CD4-positive, alpha-beta T cell treated with Interferon alpha-2 for 1 hour (primary cell): ENCODE measurements at regions not wholly inside any gene's neighbourhood (a gene's known extent, or its start where the extent isn't known, plus 50 kb on each side); places are given as distances from the start of the nearest gene placed in this dataset.
A peak's percentile ranks its signal among the peaks of the same experiment; 100 is the strongest.

Source experiments
- DNase-seq, 2 donors: peaks; one replicate each; pipeline ENCODE4 v3.0.0-alpha.2; 2020 to 2022

DNA sequence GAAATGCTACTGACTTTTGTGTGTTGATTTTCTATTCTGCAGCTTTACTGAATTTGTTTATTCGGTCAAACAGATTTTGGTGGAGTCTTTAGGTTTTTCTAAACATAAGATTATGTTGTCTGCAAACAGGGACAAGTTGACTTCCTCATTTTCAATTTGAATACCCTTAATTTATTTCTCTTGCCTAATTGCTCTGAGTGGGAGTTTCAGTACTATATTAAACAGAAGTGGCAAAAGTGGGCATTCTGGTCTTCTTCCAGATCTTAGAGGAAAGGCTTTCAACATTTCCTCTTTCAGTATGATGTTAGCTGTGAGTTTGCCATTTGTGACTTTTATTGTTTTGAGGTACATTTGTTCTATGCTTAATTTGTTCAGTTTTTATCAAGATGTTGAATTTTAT lies 268.5 kb downstream of the WNT5A start:
- no peak for DNase-seq

DNA sequence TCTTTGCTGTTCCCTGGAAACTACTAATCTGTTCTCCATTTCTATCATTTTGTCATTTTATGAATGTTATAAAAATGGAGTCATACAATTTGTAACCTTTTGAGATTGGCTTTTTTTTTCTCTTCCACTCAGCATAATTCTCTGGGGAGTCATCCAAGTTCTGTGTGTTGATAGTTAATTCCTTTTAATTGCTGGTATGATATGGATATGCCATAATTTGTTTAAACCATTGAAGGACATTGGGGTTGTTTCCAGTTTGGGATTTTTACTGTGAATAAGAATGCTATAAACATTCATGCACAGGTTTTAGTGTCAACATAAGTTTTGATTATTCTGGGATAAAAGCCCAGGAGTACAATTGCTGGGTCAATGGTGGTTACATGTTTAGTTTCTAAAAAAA lies 279.4 kb downstream of the WNT5A start:
- no peak for DNase-seq

DNA sequence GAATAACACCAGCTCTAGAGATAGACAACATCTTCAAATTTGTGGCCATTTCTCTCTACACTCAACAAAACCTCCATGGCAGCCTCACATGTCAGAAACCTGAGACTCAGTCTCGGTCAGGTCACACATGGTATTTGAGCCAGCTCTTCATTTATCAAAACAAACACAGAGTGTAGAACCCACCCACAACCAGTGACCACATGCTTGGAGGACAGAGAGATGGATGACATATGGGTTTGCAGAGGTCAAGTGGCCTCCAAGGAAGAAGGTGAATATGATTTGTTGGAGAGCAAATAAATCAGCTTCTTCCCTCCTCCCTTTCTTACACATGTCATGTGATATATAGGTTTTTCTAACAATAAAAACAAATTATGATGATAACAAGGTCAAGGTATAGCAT lies 278.1 kb upstream of the LRTM1 start:
- no peak for DNase-seq

DNA sequence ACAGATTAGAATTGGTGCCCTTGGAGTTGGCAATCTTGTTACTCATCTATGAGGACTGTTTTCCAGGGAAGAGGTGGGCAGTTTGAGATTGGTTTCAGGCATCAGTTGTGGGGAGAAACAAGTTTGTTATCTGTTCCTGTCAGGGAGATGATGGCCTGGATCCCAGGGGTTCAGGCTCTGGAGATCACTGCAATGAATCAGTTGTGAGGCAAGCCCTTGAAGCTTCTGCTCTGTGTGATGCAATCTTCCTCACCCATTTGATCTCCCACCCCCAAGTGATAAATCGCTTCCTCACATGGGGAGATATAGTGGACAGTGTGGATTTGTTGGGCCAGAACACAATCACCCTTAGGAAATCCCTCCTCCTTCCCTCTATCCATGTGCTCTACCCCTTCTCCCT lies 276.6 kb upstream of the LRTM1 start:
- no peak for DNase-seq

DNA sequence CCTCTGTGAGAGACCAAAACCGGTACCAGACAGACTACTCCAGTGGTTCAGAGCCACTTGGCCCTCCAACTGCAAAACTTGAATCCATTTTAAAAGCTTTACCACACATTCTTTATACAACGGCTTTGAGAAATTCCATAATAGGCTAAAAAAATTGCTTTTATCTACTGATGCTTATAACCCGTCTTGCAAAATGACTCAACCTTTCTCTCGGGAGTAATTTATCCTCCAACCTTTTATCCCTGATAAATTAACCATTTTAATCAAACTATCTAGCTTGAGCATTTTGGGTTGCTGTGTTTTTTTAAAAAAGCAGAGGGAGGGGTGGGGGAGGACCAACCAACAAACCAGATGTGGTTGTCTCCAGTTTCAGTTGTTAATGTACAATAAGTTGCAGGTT lies 275.7 kb upstream of the LRTM1 start:
- DNase-seq = no peak

DNA sequence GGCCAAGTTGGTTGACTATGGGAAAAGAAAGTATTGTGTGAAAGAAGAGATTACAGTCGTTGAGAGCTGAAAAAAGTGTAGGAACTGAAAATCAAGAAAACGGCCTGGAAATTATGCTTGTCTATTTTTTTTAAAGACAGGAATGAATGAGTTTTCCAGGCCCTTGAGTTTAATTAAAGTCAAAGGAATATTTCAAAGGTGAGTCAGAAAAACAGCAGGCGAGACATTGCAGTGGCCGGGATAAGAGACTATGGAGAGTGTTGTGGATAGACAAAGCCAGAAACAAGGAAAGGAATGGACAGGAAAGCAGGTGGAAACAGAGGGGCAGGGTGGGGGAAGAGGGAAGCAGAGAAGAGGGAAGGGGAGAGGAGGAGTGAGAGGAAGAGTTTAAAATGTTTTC lies 275.1 kb upstream of the LRTM1 start:
- DNase-seq = no peak

DNA sequence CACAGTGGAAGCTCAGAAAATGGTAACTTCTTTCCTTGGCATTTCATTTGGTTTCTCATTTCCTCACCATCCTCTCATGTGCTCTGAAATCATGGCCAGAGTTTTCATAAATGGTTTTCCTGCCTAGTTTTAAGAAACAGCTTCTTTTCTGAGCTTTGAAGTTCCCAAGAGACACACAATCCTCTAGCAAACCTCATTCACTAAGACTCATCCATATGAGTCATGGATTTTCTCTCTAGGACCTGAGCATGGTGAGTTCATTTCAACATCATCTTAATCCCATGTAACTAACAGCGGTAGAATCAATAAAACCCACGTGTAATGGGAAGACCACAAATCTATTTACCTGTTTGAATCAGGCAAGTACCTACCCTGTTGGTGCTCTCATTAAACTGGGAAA lies 274.5 kb upstream of the LRTM1 start:
- no peak for DNase-seq

DNA sequence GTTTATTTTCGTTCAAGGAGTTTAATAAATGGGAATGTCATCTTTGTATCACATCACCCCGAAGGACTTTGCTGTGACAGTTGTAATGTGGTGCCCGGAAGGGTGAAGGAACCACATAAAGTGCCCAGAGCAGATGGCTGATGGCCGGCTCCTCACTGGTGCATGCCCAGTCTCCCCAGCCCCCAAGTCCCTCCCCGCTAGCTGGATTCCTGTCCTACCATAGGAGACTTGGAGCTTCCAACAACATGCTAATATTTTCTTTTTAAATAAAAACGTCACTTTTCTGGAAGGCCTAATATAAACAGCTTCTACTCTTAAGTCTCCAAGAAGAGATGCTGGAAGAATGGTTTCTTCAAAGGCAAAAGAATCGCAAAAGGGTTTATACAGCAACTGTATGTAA lies 273.9 kb upstream of the LRTM1 start:
- no peak for DNase-seq

DNA sequence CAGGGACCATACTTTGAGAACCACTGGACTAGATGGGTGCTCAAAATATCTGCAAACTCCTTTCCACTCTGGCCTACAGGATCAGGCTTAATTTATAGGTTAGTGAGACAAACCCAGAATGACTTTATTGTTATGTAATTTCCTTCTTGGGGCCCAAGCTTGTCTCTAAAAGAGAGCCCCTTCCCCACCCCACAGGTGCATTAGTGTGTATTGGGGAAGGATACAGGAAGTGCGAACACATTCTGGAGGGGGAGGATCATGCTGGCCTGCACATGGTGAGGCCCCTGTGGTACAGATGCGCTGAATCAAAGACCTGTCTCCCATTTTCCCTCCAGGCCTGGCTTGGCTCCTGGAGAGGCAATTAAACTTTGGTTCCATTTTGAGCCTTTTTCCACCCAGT lies 273.0 kb upstream of the LRTM1 start:
- DNase-seq = no peak

DNA sequence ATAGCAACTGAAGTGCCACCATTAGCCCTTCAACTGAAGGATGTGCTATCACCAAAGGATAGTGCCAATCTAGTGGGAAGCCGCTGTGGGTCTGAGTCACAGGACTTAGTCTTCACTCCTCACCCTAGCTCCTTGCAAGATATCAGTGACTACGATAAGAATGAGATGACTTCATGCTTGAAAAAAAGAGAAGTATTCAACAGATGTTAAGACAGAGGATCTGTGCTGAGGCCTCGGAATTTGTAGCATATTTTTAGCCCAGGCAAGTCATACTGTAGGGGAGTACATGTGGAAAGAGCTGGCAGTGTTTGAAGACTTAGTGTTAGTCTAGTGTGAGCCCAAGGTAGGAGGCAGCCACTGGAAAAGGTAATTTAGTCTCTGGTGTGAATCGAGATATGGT lies 270.7 kb upstream of the LRTM1 start:
- DNase-seq = no peak

DNA sequence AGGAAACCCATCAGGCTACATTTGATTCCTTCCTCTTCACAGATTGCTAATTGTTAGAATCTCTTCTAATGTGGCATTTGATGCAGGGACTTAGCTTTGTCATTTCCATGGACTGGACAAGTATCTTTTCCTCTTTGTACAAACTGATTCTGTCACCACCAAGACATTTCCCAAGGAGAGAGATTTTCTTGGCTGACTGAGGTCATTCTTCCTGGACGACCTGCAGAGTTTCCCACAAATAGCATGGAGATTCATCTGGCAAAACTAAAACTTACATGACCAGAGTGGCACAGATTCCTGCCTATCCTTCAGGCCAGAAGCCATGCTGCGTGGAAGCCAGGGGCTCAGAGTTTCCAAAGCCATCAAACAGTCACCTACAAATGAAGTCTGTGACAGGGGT lies 269.2 kb upstream of the LRTM1 start:
- DNase-seq = no peak

DNA sequence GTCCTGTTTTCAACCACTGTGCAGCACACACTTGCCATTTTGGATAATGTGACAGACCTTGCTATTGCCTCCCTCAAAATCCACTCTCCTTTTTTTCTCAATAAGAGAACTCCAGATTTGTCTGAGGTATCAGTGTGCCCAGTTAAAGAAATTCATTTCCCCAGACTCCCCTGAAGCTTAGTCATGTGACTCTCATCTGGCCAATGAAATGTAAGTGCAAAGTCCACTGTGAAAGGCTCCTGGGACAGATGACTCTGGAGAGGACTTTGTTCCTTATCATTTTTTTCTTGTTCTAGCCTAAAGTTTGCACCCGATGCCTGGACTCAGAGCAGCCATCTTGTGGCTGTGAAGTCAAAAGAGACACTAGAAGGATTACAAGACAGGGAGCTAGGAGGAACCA lies 268.6 kb upstream of the LRTM1 start:
- no peak for DNase-seq

DNA sequence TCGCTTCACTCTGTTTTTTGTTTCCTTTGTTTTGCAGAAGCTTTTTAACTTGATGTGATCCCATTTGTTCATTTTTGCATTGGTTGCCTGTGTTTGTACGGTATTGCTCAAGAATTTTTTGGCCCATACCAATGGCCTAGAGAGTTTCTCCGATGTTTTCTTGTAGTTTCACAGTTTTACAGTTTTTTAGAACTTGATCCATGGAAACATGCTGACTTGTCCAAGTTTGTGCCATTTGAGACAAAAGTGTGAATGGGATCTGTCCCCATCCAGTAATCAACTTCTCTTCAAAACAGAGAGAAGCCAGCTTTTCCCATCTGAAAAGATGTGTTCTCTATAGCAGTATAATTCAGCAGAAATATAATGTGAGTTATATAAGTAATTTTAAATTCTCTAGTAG lies 266.5 kb upstream of the LRTM1 start:
- DNase-seq = no peak

DNA sequence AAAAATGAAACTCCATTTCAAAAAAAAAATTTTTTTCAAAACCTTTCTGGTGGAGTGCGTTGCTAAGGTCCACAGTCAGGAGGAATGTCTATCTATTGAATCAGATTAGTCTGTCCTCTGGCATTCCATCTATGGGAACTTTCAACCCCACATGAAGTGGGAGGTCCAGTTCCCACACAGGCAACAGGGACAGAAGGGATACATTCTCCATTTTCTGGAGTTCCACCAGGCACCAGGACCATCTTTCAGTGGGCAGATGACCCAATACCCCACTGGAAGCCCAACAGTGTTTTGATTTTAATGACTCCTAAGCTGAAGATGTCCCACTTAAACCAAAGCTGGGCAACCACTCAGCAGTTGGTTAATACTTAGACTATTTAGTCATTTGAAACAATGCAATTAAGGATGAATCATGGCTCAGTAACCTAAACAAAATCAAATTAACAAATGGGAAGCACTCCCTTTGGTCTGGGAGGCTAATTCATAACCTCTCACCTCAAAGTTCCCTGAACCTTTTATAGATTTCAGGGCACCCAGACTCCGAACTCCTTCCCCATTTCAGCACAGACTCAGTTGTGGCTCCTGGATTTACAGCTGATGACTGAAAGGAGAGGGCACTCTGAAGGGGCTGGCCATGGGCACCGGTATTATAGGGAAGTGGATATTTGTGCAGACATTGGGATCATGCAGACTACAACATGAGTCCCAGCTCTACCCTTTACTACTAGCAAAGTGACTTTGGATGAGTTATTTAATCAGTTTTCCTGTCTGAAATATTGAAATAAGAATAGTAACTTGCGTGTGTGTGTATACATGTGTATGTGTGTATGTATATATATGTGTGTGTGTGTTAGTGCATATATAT lies 264.3 kb upstream of the LRTM1 start:
- no peak for DNase-seq

DNA sequence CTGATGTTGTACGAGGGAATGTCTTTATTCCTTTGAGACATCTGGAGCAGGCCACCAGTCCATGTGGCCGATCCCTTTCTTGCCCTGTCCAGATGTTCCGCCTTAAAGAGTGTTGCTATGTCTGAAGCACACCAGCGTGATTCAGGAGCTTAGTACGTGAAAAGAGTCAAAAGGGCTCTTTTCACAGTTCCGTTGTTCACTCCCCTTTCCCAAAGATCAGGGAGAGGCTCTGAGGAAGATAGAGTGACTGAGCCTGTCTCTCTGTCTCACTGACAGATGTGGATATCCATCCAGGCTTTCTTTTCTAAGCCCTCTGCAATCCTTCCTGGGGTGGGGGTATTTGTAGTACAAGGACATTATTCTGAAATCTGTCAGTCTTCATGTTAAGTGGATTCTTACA lies 262.5 kb upstream of the LRTM1 start:
- no peak for DNase-seq

DNA sequence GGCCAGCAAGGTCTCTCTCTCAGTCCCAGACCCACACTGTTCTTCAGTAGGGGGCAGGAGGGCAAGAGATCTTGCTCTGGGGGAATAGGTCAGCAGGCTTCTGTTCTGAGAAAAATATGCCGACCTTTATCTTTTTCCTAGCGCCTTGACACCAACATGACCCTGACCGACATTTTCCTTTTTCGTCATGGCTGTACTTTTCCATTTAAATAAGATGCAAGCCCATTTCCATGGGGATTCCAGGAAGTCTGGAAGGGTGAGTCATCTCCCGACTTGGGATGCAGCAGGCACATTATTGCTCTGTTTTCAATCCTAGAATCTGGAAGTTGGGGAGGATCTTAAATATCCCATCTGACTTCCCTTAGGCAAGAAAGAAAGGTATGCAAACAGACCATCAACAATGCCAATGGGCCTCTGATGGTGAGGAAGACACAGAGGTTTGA lies 261.5 kb upstream of the LRTM1 start:
- no peak for DNase-seq

DNA sequence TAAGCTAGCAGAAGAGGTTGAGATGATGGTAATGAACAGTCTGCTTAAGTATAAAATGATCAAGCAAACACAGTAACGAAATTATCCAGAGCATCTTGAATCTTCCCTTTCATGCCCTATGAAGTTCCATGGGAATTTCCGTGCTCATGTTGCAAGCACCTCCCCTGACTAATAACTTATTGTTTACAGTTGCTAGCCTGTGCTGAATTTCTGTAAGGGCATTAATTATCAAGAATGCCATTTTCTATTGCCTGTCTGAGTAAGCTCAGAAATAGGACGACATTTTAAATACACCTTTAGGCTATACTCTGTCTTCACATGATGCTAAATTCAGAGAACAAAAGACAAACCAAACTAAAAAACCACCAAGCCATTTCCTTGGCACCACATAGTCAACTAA lies 257.5 kb upstream of the LRTM1 start:
- no peak for DNase-seq

DNA sequence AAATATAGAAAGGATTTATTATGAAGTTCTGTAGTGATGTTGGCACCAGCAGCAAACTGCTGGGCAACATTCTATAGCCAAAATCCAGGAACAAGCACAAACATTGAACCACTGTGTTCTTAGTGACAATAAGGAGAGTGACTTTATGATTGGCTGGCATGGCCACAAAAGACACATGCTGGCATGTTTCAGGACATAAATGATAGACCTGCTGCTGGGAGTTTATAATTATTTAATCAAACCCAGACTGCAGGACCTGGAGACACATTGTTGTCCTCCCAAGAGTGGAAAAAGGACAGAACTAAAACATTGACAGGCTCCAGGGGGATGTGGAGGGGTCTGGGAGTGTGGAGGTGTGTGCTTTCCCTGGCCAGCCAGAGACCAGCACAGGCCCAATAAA lies 255.3 kb upstream of the LRTM1 start:
- no peak for DNase-seq

DNA sequence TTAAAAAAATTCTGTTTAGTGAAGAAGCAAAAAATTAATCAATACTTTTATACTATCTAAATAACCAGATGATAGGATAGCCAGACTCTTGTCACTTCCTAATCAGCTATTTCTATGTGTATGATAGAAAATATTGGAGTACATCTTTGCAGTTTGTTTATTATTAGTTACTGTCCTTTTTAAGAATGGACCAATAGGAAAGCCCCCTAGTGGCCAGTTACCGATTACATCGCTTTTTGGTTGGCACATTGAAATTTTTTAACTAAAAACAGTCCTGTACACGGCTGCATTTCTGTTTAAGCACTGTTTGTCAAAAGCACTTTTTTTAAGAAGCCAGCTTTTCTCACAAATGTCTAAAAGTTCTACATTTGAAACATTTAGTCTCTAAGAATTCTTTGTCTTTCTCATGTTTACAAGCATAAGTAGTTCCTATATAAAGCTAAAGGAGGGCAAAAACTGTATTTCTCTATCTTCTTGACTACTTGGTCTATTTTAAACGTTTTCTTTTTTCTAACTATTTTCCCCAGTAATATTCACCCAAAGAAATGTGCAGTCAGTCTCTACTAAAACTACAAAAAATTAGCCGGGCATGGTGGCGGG lies 253.2 kb upstream of the LRTM1 start:
- DNase-seq = peak in 1 of 2 donors; percentile 1

DNA sequence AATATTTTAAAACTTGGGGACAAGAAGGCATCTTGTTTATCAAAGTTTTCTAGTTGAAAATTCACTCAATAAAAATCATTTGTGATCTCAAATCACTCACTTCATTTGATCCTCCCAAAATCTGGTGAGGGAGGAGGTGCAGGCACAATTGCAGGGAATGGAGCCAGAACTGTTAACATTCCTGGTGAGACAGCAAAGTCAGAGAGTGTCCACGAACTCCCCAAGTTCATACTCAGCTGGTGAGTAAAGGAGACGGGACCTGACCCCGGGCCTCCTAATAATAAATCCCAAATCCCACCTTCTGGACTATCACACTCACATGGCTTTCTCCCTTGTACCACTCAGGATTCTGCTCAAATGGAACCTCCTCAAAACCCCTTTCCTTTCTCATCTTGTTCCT lies 252.3 kb upstream of the LRTM1 start:
- no peak for DNase-seq

DNA sequence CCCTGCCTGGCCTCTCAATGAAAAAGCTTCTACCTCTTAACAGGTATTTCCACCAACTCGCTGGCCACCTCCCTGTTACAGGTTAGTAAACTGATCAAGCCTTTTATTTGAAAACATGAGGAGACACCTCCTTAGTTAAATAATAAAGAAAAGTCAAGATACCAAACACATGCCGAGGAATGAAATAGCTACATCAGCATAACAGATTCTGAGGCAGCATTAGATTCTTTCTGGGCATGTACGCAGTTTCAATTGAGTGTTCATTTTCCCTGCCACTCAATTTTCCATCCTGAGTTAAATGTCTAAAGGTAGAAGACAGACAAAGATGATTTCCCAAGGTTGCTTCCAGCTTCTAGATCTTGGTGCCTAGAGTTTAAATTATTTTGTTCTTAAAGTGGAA lies 250.5 kb upstream of the LRTM1 start:
- DNase-seq = no peak

DNA sequence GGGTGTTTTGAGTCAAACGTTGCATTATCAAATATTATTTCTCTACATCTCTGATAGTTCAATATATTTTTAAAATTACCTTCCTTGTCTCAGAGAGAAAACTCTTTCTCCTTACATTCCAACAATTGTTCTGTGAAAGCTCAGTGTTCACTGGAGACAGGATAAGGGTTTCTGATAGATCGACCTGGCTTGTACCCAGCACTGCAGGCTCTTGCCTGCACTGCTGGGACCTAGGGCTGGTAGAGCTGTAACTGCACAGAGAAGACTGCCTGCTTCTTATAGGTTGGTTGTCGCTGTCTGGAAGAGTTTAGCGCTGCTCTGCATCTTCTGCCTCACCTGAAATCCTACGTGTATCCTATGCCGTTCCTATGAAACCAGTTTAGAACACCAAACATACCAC lies 249.9 kb upstream of the LRTM1 start:
- no peak for DNase-seq

DNA sequence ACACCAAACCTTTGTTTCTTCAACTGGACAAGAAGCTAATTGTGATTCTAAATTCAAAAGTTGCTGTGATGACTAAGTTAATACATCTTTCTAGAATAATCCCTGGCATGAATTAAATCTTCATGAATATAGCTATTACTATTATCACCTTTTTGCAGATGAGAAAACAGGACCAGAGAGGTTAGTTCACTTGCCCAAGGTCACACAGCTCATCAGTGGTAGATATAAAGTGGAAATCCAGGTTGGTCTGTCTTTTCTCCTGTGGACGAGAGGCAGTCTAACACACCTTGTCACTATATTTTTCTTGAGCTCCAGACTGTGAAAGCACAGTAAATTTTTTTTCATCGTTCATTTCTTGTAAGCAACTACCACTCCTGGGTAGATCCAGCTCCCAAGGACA lies 247.6 kb upstream of the LRTM1 start:
- DNase-seq = no peak

DNA sequence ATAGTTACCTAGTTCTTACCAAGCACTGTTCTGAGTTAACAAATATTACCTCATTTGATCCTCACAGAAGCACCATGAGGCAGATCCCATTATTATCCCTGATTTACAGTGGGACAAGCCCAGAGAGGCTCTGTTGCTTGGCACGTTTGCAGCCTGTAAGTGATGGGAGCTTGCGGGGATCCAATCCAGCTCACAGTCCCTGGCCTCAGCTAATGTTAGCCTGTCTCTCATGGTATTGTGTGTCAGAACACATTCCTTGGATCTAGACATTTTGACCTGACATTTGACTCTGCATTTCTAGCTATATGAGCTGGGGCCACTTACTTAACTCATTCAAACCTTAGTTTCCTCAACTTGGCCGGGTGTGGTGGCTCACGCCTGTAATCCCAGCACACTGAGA lies 246.9 kb upstream of the LRTM1 start:
- no peak for DNase-seq

DNA sequence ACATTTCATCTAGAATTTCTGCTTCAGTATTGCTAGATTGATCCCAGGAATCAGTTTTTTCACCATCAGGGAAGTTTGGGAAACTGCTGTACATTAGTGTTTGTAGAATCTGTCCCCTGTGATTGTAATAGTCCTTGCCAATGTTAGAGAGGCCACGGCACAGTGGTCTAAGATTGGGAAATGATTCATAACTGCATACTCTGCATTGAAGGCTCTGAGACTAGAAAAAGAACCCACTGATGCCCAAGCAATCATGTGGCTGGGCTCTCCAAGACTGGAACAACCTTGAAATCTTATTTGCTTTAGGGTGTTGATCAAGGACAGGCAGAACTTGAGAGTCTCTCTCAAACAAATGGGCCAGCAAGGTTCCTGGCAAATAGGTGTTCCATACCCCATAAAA lies 245.6 kb upstream of the LRTM1 start:
- no peak for DNase-seq
